ENCODE measurements at regions not wholly inside any gene's neighbourhood (a gene's known extent, or its start where the extent isn't known, plus 50 kb on each side); places are given as distances from the start of the nearest gene placed in this dataset.
A peak's percentile ranks its signal among the peaks of the same experiment; 100 is the strongest.

DNA sequence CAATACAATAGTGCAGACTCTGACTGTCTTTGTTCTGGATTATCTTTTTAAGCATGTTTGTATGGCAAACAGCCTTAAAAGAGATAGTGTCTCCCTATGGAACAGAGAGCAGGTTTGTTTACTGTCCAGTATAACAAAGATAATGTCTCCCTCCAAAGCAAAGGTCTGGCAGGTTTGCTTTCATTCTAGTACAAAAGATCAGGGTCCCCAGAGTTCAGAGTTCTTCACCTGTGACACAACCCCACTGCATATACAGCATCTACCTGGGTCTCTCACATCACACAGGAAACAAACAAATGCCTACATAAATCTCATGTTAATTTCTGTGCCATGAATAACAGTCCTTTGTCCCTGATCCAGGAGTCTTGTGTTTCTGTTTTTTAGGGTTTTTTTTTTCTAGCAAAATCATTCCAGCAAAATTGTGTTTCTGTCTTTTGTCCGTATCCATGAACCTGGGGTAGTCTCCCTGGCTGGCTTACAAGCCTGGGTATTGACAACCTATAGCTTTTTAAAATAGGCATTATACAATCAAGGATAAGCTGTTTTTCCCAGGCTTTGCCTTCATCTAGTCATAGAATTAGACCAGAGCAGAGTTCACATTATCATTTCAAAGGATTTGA, 89.4 kb upstream of the PTBP2 start (continued):
- TF ChIP-seq, protein P1, sequence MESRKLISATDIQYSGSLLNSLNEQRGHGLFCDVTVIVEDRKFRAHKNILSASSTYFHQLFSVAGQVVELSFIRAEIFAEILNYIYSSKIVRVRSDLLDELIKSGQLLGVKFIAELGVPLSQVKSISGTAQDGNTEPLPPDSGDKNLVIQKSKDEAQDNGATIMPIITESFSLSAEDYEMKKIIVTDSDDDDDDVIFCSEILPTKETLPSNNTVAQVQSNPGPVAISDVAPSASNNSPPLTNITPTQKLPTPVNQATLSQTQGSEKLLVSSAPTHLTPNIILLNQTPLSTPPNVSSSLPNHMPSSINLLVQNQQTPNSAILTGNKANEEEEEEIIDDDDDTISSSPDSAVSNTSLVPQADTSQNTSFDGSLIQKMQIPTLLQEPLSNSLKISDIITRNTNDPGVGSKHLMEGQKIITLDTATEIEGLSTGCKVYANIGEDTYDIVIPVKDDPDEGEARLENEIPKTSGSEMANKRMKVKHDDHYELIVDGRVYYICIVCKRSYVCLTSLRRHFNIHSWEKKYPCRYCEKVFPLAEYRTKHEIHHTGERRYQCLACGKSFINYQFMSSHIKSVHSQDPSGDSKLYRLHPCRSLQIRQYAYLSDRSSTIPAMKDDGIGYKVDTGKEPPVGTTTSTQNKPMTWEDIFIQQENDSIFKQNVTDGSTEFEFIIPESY (CRISPR knock-in tag; IDR thresholded peaks at IDR 0.05), result no peak
- TF ChIP-seq, protein P2, sequence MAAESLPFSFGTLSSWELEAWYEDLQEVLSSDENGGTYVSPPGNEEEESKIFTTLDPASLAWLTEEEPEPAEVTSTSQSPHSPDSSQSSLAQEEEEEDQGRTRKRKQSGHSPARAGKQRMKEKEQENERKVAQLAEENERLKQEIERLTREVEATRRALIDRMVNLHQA (CRISPR knock-in tag; IDR thresholded peaks at IDR 0.05), result no peak
- TF ChIP-seq, protein P3, sequence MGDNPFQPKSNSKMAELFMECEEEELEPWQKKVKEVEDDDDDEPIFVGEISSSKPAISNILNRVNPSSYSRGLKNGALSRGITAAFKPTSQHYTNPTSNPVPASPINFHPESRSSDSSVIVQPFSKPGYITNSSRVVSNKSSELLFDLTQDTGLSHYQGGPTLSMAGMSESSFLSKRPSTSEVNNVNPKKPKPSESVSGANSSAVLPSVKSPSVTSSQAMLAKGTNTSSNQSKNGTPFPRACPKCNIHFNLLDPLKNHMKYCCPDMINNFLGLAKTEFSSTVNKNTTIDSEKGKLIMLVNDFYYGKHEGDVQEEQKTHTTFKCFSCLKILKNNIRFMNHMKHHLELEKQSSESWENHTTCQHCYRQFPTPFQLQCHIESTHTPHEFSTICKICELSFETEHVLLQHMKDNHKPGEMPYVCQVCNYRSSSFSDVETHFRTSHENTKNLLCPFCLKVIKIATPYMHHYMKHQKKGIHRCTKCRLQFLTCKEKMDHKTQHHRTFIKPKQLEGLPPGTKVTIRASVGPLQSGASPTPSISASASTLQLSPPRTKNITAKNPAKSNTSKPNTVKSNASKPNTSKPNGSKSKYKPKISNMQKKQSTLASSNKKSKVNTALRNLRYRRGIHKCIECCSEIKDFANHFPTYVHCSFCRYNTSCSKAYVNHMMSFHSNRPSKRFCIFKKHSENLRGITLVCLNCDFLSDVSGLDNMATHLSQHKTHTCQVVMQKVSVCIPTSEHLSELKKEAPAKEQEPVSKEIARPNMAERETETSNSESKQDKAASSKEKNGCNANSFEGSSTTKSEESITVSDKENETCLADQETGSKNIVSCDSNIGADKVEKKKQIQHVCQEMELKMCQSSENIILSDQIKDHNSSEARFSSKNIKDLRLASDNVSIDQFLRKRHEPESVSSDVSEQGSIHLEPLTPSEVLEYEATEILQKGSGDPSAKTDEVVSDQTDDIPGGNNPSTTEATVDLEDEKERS (CRISPR knock-in tag; IDR thresholded peaks at IDR 0.05), result no peak
- peak; percentile 75 for TF ChIP-seq FOXK1 (CRISPR knock-in tag; IDR thresholded peaks at IDR 0.05; ENCODE audit: borderline replicate concordance, low read depth)
- TF ChIP-seq, protein P4, sequence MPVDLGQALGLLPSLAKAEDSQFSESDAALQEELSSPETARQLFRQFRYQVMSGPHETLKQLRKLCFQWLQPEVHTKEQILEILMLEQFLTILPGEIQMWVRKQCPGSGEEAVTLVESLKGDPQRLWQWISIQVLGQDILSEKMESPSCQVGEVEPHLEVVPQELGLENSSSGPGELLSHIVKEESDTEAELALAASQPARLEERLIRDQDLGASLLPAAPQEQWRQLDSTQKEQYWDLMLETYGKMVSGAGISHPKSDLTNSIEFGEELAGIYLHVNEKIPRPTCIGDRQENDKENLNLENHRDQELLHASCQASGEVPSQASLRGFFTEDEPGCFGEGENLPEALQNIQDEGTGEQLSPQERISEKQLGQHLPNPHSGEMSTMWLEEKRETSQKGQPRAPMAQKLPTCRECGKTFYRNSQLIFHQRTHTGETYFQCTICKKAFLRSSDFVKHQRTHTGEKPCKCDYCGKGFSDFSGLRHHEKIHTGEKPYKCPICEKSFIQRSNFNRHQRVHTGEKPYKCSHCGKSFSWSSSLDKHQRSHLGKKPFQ (CRISPR knock-in tag; IDR thresholded peaks at IDR 0.05; ENCODE audit: insufficient replicate concordance), result peak; percentile 17
- peak; percentile 45; the same call in 1 of the 2 replicates for TF ChIP-seq ZFP1 (CRISPR knock-in tag; IDR thresholded peaks at IDR 0.05)
- no peak for TF ChIP-seq ZNF468 (CRISPR knock-in tag; IDR thresholded peaks at IDR 0.05)
- 0 out of 2 replicates have a peak, but pooled peaks have one; percentile 28 for TF ChIP-seq HOXA3 (CRISPR knock-in tag; IDR thresholded peaks at IDR 0.05)
- 0 out of 2 replicates have a peak, but pooled peaks have one; percentile 23 for TF ChIP-seq MEIS2 (CRISPR knock-in tag; IDR thresholded peaks at IDR 0.05)
- peak; percentile 34; the same call in 1 of the 2 replicates for TF ChIP-seq HHEX (CRISPR knock-in tag; IDR thresholded peaks at IDR 0.05)
- peak; percentile 18; the same call in 1 of the 2 replicates for TF ChIP-seq EHMT2 (IDR thresholded peaks at IDR 0.05; ENCODE audit: borderline replicate concordance, low read depth, low read length)
- TF ChIP-seq ZNF432 (CRISPR knock-in tag; IDR thresholded peaks at IDR 0.05; ENCODE audit: borderline replicate concordance), result no peak
- TF ChIP-seq, protein P5, sequence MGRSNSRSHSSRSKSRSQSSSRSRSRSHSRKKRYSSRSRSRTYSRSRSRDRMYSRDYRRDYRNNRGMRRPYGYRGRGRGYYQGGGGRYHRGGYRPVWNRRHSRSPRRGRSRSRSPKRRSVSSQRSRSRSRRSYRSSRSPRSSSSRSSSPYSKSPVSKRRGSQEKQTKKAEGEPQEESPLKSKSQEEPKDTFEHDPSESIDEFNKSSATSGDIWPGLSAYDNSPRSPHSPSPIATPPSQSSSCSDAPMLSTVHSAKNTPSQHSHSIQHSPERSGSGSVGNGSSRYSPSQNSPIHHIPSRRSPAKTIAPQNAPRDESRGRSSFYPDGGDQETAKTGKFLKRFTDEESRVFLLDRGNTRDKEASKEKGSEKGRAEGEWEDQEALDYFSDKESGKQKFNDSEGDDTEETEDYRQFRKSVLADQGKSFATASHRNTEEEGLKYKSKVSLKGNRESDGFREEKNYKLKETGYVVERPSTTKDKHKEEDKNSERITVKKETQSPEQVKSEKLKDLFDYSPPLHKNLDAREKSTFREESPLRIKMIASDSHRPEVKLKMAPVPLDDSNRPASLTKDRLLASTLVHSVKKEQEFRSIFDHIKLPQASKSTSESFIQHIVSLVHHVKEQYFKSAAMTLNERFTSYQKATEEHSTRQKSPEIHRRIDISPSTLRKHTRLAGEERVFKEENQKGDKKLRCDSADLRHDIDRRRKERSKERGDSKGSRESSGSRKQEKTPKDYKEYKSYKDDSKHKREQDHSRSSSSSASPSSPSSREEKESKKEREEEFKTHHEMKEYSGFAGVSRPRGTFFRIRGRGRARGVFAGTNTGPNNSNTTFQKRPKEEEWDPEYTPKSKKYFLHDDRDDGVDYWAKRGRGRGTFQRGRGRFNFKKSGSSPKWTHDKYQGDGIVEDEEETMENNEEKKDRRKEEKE (IDR thresholded peaks at IDR 0.05), result no peak
- no peak for TF ChIP-seq BRCA1 (CRISPR knock-in tag; IDR thresholded peaks at IDR 0.05)
- TF ChIP-seq, protein P6, sequence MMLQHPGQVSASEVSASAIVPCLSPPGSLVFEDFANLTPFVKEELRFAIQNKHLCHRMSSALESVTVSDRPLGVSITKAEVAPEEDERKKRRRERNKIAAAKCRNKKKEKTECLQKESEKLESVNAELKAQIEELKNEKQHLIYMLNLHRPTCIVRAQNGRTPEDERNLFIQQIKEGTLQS (CRISPR knock-in tag; IDR thresholded peaks at IDR 0.05), result no peak
- no peak for TF ChIP-seq CHD2 (IDR thresholded peaks at IDR 0.05; ENCODE audit: low read depth, low read length)
